HG03575 (cell line): ENCODE measurements at regions not wholly inside any gene's neighbourhood (a gene's known extent, or its start where the extent isn't known, plus 50 kb on each side); places are given as distances from the start of the nearest gene placed in this dataset.

Source experiments
- ATAC-seq: cut with Tn5 transposase; IDR thresholded peaks from one replicate; pipeline ENCODE4 v1.9.1; 2021; ENCODE audit not compliant: unreplicated experiment, insufficient number of reproducible peaks, low FRiP score; ENCODE audit errors: extremely low read depth

DNA sequence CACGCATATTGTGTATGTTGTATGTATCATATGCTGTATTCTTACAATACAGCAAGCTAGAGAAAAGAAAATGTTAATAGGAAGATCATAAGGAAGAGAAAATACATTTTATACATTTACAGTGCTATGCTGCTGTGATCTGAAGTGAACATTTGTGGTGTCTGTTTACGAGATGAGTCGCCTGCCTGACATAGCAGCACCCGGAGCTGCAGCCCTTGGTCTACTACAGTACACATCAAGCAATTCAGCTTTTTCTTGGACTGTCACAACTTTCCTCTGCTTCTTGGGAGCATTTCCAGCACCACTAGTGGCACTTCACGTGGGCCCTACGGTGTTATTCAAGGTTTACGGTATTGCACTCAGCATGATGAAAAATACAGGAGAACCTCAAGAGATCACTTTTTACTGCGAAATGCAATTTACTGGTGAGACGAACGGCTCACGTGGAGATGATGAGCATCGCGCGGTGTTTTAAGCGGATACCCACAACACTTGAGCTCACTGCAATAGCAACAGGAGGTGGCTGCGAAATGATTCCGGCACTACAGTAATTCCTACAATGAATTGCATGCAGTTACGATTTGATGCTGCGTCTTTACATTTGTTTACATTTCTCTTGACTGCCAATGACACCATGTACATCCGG lies 308.4 kb downstream of the FGF9 start:
- ATAC-seq, result no peak

DNA sequence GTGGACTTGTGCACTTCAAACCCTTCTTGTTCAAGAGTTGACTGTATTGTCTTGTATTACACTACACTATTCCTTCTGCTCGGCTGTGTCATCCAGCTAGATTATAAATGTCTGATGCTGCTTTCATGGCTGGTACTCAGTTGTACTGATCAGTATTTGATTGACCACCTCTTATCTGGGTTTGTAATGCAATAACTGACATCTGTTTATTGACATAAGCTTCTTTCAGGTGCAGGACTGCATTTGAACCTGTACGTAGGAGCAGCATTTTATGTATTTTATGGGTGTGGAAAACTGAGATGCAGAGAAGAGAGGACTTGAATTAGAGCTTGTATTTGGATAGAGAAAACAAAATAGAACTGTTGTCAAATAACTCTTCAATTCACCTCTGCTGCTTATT lies 309.2 kb downstream of the FGF9 start:
- ATAC-seq, result no peak

DNA sequence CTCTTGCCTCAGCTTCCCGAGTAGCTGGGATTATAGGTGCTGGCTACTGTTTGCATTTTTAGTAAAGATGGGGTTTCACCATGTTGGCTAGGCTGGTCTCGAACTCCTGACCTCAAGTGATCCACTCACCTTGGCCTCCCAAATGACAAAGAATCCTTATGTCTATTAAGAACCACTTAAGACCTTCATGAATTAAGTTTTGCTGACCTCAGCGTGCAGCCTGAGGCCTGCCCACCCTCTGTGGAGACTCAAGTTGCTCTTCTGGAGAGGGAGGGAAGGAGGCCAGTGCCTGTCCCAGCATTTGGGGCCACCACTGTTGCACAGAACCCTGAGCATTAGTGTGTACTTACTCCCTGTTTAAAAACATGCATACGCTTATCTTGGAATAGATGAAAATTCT lies 313.3 kb downstream of the FGF9 start:
- ATAC-seq, result no peak

DNA sequence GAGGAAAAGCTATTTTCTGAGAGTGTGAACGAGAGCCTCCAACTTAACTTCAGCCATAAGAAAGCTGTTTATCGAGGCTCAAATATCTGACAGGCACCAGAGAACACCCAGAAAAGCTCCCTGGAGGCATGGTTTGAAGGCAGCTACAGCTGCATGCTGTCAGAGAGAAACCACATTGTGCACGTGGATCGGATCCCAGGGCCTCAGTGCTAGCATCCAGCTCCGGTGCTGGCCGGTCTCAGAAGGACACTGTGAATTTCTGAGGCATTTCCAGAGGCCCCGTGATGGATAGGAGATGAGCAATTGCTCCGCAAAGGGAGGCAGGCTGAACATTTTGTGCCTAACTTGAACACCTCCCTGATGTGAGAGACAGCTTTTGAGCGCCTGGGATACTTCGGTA lies 315.7 kb downstream of the FGF9 start:
- ATAC-seq, result no peak

DNA sequence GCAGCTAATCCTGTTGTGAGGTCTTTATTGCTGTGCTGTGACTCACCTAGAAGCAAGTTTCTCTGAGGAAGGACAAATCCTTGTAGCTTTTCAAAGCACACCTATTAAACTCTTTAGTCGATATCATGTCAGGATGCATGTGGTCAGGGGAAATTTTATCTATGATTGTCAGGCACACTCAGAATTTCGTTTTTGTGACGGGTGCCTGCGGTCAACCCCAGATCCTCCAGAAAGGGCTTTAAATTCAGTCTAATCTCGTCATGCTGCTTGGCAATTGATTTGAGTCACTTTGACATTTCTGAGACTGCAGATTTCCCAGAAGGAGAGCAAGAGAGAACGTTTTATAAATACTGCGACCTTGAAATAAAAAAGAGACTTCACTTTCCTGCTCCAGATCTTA lies 316.9 kb downstream of the FGF9 start:
- ATAC-seq, result no peak

DNA sequence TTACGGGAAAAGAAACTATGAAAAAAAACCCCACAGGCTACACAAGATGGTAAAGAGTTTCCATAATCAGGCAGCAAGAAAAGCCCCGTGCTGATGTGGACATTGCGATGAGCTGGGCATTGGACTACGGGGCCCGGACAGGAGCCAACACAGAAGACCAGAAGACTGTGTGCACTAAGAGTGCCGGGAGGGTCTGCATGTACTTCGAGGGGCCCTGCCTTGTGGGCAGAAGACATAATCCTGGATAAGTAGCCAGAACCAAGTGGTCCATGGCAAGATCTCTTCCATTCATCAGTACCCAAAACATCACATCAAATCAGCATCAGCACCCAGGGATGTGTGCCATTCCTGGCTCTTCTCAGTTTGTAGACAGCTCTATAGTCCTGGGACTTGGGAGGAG lies 317.8 kb downstream of the FGF9 start:
- ATAC-seq, result no peak

DNA sequence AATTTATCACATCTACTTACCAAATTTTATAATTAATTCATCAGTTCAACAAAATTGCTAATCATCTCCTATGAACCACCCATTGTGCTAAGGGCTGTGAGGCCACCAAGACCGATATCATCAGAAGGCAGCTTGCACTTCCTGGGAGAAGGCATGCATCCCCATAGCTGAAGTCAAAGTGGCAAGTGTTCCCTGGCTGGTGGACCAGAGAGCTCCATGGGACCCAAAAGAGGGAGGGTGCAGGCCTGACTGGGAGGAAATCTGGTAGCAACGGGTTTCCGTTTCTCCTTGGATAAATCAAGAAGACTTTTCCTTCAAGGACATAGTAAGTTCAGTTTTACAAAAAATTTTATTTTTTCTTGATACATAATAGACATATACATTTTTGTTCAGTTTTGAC lies 325.2 kb downstream of the FGF9 start:
- no peak for ATAC-seq

DNA sequence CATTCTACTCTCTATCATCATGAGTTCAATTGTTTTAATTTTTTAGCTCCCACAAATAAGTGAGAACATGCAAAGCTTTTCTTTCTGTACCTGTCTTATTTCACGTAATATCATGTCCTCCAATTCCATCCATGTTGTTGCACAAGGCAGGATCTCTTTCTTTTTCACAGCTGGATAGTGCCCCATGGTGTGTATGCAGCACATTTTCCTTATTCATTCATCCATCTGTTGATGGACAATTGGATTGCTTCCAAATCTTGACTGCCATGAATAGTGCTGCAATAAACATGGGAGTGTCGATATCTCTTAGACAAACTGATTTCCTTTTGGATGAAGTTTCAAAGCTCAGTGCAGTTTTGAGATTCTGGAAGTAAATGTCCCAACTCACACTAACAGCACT lies 326.9 kb downstream of the FGF9 start:
- ATAC-seq, result no peak

DNA sequence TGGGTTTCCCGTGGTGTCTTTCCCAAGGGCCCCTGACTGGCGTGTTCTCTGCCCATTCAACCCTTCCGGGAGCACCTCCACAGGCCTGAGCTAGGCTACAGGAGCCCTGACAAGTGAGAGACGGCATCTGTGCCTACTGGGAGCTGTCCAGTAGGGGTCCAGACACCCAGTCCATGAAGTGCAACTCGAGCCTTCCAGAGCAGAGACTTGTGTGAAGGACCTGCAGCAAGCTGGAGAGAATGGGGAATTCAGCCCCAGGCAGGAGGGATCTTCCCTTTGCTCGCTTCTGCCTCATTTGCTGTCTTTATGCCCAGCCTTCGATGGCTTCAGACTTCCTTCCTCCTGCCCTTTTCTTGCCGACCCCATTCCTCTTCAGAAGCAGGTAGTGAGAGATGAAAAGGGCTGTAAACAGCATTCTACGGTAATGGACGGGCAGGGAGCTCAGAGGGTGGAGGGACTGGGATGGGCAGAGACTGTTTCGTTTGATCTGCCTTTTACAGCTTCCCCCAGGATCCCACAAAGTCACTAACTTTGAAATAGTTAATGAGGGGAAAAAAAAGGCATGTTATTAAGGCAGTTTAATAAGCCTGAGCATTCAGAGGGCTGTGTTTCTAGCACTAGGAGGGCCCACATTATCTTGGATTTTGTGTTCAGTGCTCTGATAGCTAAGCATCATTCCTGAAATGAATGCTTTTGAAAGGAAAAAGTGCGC lies 327.6 kb downstream of the FGF9 start:
- no peak for ATAC-seq

DNA sequence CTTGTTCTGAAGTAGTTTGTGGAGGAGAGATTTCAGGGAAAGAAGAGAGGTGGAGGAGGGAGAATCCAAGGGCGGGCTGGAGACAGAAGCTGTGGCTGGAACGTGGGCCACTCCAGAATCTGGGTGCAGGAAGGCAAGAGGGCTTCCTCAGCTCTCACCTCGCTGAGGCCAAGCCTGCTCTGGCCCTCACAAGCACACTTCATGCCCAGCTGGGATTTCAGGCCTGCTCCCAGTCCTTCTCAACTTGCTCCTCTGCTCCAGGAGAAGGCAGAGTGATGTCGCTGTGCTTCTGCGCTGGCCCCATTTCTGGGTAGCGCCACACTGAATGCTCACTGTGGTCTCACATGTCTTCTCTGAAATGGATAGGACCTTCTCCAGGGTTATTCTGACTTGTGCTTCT lies 328.8 kb downstream of the FGF9 start:
- no peak for ATAC-seq

DNA sequence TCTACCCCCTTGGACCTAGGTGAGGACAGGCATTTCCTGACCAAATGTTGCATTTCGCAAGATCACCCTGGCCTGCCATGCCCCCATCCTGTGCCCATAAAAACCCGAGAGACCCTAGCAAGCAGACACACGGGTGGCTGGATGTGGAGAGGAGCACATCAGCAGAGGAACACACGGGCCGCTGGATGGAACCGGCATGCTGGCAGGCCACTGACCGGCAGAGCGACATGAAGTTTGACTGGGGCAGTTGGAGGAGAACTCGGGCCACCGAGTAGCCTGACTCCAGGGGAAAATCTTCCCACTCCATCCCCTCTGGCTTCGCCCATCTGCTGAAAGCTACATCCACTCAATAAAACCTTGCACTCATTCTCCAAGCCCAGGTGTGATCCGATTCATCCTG lies 329.3 kb downstream of the FGF9 start:
- ATAC-seq, result no peak

DNA sequence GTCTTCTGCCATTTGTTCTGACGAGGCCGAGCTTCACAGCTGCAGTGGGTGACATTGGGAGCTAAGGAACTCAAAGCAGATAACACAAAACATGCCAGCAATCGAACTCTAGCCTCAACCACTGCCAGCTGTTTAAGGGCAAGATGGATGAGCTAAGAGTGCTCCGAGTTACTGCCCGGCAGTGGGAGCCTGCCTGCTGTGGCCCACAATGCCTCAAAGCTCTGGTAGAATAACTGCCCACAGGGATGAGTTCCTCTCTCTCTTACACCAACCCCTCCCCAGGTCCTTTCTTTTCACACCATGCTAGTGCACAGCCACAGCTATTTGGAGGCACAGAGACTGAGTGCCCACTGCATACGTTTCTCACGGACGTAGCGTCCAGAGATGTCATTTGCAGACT lies 330.5 kb downstream of the FGF9 start:
- ATAC-seq, result no peak

DNA sequence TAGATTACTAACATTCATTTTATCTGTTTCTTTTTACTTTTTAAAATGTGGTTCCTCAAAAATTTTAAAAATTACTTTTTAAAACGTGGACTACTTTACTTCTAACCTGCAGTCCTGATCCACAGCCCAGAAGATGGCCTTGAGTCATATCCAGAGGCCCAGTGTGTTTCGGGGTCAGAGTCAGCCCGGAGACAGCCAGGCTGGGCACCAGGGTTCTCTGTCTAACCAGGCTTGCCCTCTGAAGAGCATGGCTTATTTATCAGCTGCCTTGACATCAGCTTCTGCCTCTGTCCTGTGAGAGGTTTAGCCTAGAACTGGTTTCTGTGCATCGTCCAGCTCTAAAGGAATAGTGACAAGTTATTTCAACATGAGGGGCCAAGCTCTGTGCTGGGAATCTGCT lies 332.0 kb downstream of the FGF9 start:
- no peak for ATAC-seq

DNA sequence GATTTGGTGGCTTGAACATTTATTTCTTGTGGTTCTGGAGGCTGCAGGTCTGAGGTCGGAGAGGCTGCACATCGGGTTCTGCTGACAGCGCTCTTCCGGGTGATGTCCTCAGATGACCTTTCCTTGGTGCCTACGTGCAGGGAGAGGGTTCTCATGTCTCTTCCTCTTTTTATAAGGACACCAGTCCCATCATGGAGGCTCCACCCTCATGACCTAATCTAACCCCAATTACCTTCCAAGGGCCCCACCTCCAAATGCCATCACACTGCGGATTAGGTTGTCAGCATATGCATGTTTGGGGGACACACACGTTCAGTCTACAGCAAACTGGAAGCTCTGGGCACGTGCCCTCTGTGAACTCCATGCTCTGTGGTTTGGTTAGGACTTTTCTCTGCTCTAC lies 338.6 kb downstream of the FGF9 start:
- ATAC-seq, result no peak

DNA sequence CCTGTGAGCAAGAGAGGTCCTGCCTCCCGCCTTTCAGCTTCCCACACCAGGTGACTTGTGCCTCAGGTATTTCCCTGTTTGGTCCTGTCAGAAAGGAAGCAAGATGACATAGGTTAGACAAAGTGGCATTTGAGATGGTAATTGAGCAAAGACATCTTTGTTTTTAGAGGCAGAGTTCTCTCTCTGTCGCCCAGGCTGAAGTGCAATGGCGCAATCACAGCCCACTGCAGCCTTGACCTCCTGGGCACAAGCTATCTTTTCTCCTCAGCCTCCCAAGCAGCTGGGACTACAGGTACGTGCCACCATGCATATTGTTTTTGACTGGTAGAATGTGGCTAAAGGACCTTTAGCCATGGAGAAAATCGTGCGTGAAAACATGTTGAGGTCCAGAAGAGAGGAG lies 339.1 kb downstream of the FGF9 start:
- no peak for ATAC-seq

DNA sequence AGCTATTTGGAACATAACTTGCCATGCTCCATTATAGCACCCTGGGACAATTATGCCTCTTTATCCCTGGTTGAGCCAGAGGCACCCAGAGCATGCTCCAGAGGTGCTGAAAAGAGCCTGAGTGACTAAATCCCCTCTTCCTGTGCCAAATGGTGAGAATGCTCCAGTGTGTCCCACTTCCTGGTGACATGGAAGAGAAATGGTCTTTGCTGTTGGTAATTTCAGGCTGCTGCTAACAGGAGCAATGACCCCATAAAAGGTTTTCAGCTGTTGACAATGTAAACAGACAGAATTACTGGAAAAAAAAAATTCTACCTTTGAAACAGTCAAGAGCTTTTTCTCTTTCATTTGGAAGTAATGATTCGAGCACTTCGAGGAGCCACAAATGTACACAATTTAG lies 341.8 kb downstream of the FGF9 start:
- ATAC-seq, result no peak

DNA sequence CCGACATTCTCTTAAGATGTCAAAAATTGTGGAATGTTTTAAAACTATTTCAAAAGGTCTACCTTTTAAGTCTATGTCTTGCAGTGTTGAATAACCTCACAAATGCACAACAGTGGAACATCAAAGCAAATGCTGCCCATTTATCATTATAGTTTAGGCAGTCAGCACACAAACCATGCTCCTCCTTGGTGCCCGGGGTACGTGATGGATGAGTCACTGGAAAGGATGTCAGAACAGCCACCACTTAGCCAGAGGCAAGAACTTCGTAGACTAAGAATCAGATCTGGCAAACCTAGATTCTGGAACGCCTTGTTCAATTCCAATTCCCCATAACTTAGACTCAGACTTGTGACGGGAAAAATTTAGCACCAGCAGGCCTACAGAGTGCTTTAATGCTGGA lies 343.6 kb downstream of the FGF9 start:
- no peak for ATAC-seq

DNA sequence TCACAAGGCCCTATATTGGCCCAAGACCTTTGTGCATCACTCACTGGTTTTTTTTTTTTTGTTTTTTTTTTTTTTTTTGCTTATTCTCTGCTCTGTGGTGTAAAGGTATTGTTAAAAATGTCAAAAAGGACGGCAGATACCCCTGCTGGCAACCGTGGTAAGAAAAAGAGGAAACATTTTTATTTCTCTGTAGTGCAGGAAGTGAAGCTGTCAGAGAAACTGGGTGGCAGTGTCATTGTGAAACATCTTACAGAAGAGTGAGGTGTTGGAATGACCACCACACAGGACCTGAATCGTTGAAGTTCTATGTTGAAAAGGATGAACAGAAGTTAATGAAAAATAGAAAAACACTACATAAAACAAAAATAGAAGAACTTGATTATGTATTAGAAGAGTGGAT lies 346.4 kb downstream of the FGF9 start:
- no peak for ATAC-seq

DNA sequence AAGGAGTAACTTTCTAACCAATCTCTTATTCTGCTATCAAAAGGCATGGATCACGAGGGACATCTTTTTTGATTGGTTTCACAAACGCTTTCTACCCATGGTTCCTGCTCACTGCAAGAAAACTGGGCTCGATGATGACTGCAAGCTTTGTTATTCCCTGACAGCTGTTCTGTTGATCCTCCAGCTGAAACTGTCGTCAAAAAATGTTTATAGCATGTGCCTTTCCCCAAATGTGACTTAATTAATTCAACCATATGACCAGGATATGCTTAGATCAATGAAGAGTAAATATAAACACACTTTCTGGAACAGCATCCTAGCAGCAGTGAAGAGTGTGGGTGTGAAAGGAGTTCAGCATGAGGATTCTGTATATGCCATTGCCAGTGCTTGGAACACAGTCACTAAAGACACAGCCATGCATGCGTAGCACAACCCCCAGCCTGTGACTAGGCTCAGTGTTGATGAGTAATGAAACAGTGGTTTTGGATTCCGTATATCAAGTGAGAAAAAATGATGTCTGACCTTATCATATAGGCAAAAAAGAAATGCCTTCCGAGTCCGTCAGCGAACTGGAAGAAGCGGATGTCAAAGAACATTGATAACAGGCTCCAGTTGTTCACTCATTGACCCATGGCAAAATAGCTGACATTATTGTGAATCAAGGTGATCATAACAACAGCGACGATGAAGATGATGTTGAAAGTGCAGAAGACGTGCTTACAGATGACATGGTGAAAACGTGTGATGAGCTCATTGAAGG lies 347.4 kb downstream of the FGF9 start:
- no peak for ATAC-seq

DNA sequence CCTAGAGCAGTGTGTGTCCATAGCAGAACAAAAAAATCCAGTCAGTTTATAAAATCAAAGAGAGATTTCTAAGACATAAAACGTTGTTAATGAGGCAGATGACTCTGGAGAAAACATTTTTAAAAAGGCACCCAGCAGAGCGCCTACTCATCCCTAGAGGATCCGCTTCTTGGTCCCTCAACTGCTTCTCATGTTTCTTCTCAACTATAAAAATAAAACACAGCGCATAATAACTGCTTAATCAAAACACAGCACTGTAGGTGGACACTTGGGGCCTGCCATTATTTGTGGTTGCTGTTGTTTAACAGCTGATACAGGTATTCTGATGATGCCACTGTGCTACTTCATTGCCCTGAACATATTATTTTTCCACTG lies 347.9 kb downstream of the FGF9 start:
- no peak for ATAC-seq
